Right lung (tissue), 2 donors: ENCODE measurements at regions not wholly inside any gene's neighbourhood (a gene's known extent, or its start where the extent isn't known, plus 50 kb on each side); places are given as distances from the start of the nearest gene placed in this dataset.
A peak's percentile ranks its signal among the peaks of the same experiment; 100 is the strongest.

Experiments
- DNase-seq, 2 donors: peaks; one replicate each; pipeline ENCODE4 v3.0.0-alpha.2; 2013

GRCh38 chr16:14360326-14361037 is 269.6 kb downstream of the PARN start:
- DNase-seq, result no peak

GRCh38 chr16:14358697-14359305 is 271.3 kb downstream of the PARN start:
- no peak for DNase-seq

GRCh38 chr16:14357328-14357727 is 272.7 kb downstream of the PARN start:
- no peak for DNase-seq

GRCh38 chr16:14356064-14356463 is 274.0 kb downstream of the PARN start:
- no peak for DNase-seq

GRCh38 chr16:14354561-14355351 is 275.3 kb downstream of the PARN start:
- no peak for DNase-seq

GRCh38 chr16:14353340-14353739 is 276.7 kb downstream of the PARN start:
- no peak for DNase-seq

GRCh38 chr16:14351647-14352046 is 278.4 kb downstream of the PARN start:
- DNase-seq, result no peak

GRCh38 chr16:14350626-14351025 is 279.4 kb downstream of the PARN start:
- DNase-seq, result no peak

GRCh38 chr16:14350081-14350480 is 279.0 kb downstream of the MRTFB start:
- DNase-seq, result no peak

GRCh38 chr16:14347706-14348105 is 276.6 kb downstream of the MRTFB start:
- peak in 1 of 2 donors; percentile 37 for DNase-seq

- no peak for DNase-seq
Measured at GRCh38 chr16:14346278-14347142, 275.4 kb downstream of the MRTFB start.

- no peak for DNase-seq
Measured at GRCh38 chr16:14345512-14346115, 274.5 kb downstream of the MRTFB start.

- no peak for DNase-seq
Measured at GRCh38 chr16:14344945-14345344, 273.8 kb downstream of the MRTFB start.

GRCh38 chr16:14344292-14344691 is 273.2 kb downstream of the MRTFB start:
- DNase-seq, result no peak

- DNase-seq, result no peak
Measured at GRCh38 chr16:14341324-14342225, 270.5 kb downstream of the MRTFB start.

GRCh38 chr16:14339694-14340093 is 268.6 kb downstream of the MRTFB start:
- no peak for DNase-seq

GRCh38 chr16:14338969-14339368 is 267.9 kb downstream of the MRTFB start:
- DNase-seq, result no peak

- DNase-seq, result no peak
Measured at GRCh38 chr16:14338236-14338635, 267.1 kb downstream of the MRTFB start.

GRCh38 chr16:14337303-14338191 is 266.4 kb downstream of the MRTFB start:
- DNase-seq, result peak; percentile 31 to 33
